ENCODE measurements at regions not wholly inside any gene's neighbourhood (a gene's known extent, or its start where the extent isn't known, plus 50 kb on each side); places are given as distances from the start of the nearest gene placed in this dataset.
"Not testable (repeated sequence)": the region's sequence is repeated elsewhere in the genome, so short reads cannot be mapped to it uniquely, and the experiment has no call there.

DNA sequence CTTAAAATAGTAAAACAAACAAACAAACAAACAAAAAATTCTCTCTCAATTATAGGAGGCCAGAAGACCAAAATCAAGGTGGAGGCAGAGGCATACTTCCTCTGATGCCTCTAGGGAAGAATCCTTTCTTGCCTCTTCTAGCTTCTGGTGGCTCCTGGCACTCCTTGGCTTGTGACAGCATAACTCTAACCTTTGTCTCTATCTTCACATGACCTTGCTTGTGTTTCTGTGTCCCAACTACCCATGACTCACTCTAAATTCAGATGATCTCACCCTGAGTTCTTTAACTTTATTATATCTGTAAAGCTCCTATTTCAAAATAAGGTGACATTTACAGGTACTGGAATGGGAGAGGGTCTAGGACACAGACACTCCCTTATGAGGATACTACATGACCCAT lies 88.3 kb upstream of the ANTXRL start:
- no peak overlapping the region for H3K4me3 ChIP-seq (ENCODE audit: insufficient read depth, low read depth, low read length)

GRCh38 chr10:46202405-46202804 lies 84.4 kb upstream of the ANTXRL start:
- H3K27ac ChIP-seq (ENCODE audit: insufficient read depth, low read depth, low read length, poor library complexity, severe bottlenecking); H3K9me3 ChIP-seq (ENCODE audit: control insufficient read depth, low read length): not testable (repeated sequence)
- WGBS, 2 experiments: no CpG with 5 or more reads among the region's 1 CpG

More for the DNA sequence above, 88.3 kb upstream of the ANTXRL start:
- Histone ChIP-seq H3K36me3 (ENCODE audit: control insufficient read depth, insufficient read depth, low read length) (no peaks in the 10 kb centered on the region), H3K4me1 (ENCODE audit: control insufficient read depth, insufficient read depth, low read length) (no peaks in the 10 kb centered on the region), H3K27me3 (ENCODE audit: control insufficient read depth, insufficient read depth, low read length, poor library complexity, severe bottlenecking) (no peaks in the 10 kb centered on the region), H3K9me3 (ENCODE audit: control insufficient read depth, low read length) (no peaks in the 10 kb centered on the region), H3K27ac (ENCODE audit: insufficient read depth, low read depth, low read length, poor library complexity, severe bottlenecking) (no peak overlapping the region)

GRCh38 chr10:46204482-46205102 lies 82.2 kb upstream of the ANTXRL start:
- 85 to 90% methylated on average over 18 of the region's 20 CpGs for WGBS, 2 experiments
- not testable (repeated sequence) for H3K9me3 ChIP-seq (ENCODE audit: control insufficient read depth, low read length); H3K27ac ChIP-seq (ENCODE audit: insufficient read depth, low read depth, low read length, poor library complexity, severe bottlenecking); H3K4me1 ChIP-seq (ENCODE audit: control insufficient read depth, insufficient read depth, low read length); H3K27me3 ChIP-seq (ENCODE audit: control insufficient read depth, insufficient read depth, low read length, poor library complexity, severe bottlenecking); H3K4me3 ChIP-seq (ENCODE audit: insufficient read depth, low read depth, low read length); H3K36me3 ChIP-seq (ENCODE audit: control insufficient read depth, insufficient read depth, low read length)

More at GRCh38 chr10:46202405-46202804, 84.4 kb upstream of the ANTXRL start:
- not testable (repeated sequence) for H3K4me1 ChIP-seq (ENCODE audit: control insufficient read depth, insufficient read depth, low read length); H3K4me3 ChIP-seq (ENCODE audit: insufficient read depth, low read depth, low read length); H3K36me3 ChIP-seq (ENCODE audit: control insufficient read depth, insufficient read depth, low read length); H3K27me3 ChIP-seq (ENCODE audit: control insufficient read depth, insufficient read depth, low read length, poor library complexity, severe bottlenecking)

DNA sequence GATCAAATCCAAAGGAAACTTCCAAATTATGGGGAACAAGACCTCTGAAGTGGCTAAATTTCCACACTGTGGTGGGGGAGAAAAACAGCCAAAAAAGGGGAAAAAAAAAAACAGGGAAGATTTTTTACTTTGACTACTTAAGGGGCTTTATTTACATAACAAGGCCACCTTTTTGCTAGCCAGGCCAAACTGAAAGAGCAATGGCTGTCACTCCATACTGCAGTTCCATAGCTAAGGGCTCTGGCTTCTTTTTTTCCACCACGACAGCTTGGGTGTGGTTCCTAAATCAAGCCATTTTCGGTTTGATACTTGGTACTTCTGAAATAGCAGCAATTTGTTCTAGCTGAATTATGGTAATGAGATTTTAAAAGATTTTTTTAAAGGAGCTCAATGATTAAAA lies 76.4 kb upstream of the ANTXRL start:
- not testable (repeated sequence) for H3K4me3 ChIP-seq (ENCODE audit: insufficient read depth, low read depth, low read length); H3K4me1 ChIP-seq (ENCODE audit: control insufficient read depth, insufficient read depth, low read length); H3K27me3 ChIP-seq (ENCODE audit: control insufficient read depth, insufficient read depth, low read length, poor library complexity, severe bottlenecking); H3K27ac ChIP-seq (ENCODE audit: insufficient read depth, low read depth, low read length, poor library complexity, severe bottlenecking); H3K36me3 ChIP-seq (ENCODE audit: control insufficient read depth, insufficient read depth, low read length); H3K9me3 ChIP-seq (ENCODE audit: control insufficient read depth, low read length)
- no CpG with 5 or more reads among the region's 2 CpGs for WGBS, 2 experiments

DNA sequence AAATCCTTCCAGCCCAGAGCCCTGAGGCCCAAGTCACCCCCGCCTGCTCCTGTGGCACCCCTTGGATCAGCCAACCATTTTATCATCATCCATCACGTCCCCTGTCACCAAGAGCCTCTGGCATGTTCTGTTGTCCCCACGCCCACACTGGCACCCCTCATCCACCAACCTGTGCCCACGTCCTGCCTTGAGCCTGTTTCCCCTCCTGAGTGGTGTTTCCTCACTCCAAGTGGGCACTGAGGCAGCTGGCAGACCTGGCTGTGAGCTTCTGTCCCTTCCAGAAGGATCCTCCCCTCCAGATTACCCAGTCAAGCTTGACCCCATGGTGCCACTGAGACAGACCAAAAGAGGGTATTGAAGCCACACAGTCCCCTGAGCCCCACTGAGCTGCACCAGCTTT lies 71.4 kb upstream of the ANTXRL start:
- no peaks in the 10 kb centered on the region for H3K36me3 ChIP-seq (ENCODE audit: control insufficient read depth, insufficient read depth, low read length)
- no peak overlapping the region for H3K4me3 ChIP-seq (ENCODE audit: insufficient read depth, low read depth, low read length)
- H3K9me3 ChIP-seq (ENCODE audit: control insufficient read depth, low read length): no peaks in the 10 kb centered on the region
- no peaks in the 10 kb centered on the region for H3K4me1 ChIP-seq (ENCODE audit: control insufficient read depth, insufficient read depth, low read length)
- H3K27ac ChIP-seq (ENCODE audit: insufficient read depth, low read depth, low read length, poor library complexity, severe bottlenecking): no peak overlapping the region
- H3K27me3 ChIP-seq (ENCODE audit: control insufficient read depth, insufficient read depth, low read length, poor library complexity, severe bottlenecking): no peaks in the 10 kb centered on the region
- 86 to 89% methylated on average over 4 of the region's 4 CpGs for WGBS, 2 experiments

DNA sequence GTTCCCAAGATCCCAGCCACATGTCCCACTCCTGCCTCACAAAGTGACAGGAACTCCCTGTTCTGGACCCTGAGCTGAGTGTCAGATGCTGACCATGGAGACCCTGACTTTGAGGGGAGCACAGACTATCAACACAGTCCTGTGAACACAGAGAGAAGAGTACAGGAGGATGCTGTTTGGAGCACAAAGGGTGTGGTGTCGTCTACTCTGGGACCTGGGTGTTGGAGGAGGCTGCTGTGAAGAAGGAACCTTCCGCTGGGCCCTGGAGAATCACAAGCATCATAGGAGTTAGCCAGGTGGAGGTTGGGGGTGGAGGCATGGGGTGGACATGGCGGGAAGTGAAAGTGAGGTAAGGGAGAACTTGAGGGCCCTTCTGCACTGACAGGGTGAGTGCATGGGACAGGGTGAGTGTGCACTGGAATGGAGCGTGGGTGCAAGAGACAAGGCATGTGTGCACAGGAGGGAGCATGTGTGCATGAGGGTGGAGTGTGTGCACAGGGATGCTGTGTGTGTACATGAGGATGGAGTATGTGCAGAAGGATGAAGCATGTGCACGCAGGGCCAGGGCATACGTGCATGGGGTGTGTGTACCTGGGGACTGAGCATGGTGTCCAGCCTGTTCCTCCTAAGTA lies 70.7 kb upstream of the ANTXRL start:
- no peaks in the 10 kb centered on the region for H3K36me3 ChIP-seq (ENCODE audit: control insufficient read depth, insufficient read depth, low read length)
- H3K4me3 ChIP-seq (ENCODE audit: insufficient read depth, low read depth, low read length): no peak overlapping the region
- H3K27me3 ChIP-seq (ENCODE audit: control insufficient read depth, insufficient read depth, low read length, poor library complexity, severe bottlenecking): no peaks in the 10 kb centered on the region
- no peaks in the 10 kb centered on the region for H3K9me3 ChIP-seq (ENCODE audit: control insufficient read depth, low read length)
- no peak overlapping the region for H3K27ac ChIP-seq (ENCODE audit: insufficient read depth, low read depth, low read length, poor library complexity, severe bottlenecking)
- WGBS, 2 experiments: 91 to 92% methylated on average over 6 of the region's 6 CpGs
- no peaks in the 10 kb centered on the region for H3K4me1 ChIP-seq (ENCODE audit: control insufficient read depth, insufficient read depth, low read length)

DNA sequence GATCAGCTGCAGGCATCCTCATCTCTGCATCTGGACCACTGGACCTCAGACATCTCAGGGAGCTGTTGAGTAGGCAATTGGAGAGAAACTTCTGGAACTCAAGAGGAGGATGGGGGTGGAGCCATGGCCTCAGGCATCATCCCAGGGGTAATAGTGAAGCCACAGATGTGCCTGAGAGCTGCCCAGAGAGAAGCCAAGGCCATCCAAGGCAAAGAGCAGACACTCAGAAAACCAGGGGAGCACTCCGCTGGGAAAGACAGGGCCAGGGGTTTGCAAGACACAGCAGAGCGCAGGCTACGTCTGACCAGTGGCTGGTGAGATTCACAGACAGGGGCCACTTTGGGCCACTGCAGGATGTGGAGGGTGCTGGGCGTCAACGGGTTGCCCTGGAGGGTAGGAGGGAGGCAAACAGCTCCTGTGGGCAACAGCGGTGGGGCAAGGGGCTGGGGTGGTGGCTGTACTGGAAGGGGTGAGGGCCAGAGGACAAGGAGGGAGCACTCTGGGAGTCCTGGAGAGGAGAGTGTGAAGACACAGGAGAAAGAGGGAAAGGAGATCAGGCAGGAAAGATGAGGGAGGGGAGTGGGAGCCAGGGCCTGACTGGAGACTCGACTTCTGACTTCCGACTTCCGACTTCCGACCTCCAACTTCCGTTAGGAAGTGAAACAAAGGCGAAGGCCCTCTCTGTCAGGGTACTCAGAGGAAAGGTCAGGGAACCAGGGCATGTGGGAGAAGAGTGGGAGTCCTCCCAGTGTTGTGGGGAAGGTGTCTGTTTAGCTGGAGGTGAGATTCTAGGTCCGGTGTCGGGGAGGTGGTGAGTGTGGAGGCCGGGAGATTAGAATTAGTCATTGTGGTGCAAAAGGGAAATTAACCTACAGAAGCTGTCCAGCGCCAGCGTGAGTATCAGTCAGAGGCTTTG lies 69.7 kb upstream of the ANTXRL start:
- Histone ChIP-seq H3K27me3 (ENCODE audit: control insufficient read depth, insufficient read depth, low read length, poor library complexity, severe bottlenecking) (no peaks in the 10 kb centered on the region), H3K4me3 (ENCODE audit: insufficient read depth, low read depth, low read length) (no peak overlapping the region), H3K36me3 (ENCODE audit: control insufficient read depth, insufficient read depth, low read length) (no peaks in the 10 kb centered on the region), H3K9me3 (ENCODE audit: control insufficient read depth, low read length) (no peaks in the 10 kb centered on the region), H3K4me1 (ENCODE audit: control insufficient read depth, insufficient read depth, low read length) (no peaks in the 10 kb centered on the region), H3K27ac (ENCODE audit: insufficient read depth, low read depth, low read length, poor library complexity, severe bottlenecking) (no peak overlapping the region)
- WGBS, 2 experiments: 89 to 92% methylated on average over 17 of the region's 17 CpGs

DNA sequence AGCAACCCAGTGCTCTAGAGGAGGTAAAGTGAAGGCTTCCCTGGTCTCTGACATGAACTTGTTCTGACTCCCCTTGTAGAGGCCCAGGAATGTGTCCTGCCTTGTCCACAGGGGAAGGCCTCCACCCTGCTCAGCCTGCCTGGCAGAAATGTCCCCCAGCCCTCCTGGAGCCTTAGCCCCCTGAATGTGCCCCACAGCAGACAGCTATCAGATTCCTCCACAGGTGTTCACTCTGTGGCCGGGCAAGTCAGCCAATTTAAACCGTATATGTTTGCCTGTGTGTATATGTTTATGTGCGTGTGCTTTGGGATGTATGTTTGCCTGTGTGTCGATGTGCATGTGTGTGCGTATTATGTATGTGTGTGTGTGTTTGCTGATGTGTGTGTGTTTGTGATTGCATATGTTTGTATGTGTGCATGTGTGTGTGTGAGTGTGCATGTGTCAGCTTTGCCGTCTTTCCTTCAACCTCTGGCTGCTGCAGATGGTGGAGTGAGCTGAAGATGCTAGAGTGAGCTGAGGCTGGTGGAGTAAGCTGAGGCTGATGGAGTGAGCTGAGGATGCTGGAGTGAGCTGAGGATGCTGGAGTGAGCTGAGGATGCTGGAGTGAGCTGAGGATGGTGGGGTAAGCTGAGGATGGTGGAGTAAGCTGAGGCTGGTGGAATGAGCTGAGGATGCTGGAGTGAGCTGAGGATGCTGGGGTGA lies 68.9 kb upstream of the ANTXRL start:
- H3K4me3 ChIP-seq (ENCODE audit: insufficient read depth, low read depth, low read length): no peak overlapping the region
- WGBS, 2 experiments: 88 to 94% methylated on average over 6 of the region's 6 CpGs
- H3K36me3 ChIP-seq (ENCODE audit: control insufficient read depth, insufficient read depth, low read length): no peaks in the 10 kb centered on the region
- no peak overlapping the region for H3K27ac ChIP-seq (ENCODE audit: insufficient read depth, low read depth, low read length, poor library complexity, severe bottlenecking)
- H3K9me3 ChIP-seq (ENCODE audit: control insufficient read depth, low read length): no peaks in the 10 kb centered on the region
- no peaks in the 10 kb centered on the region for H3K27me3 ChIP-seq (ENCODE audit: control insufficient read depth, insufficient read depth, low read length, poor library complexity, severe bottlenecking)
- H3K4me1 ChIP-seq (ENCODE audit: control insufficient read depth, insufficient read depth, low read length): no peaks in the 10 kb centered on the region

GRCh38 chr10:46218921-46219320 lies 67.9 kb upstream of the ANTXRL start:
- 83 to 88% methylated on average over 1 of the region's 2 CpGs for WGBS, 2 experiments
- Histone ChIP-seq H3K27me3 (ENCODE audit: control insufficient read depth, insufficient read depth, low read length, poor library complexity, severe bottlenecking) (no peaks in the 10 kb centered on the region), H3K4me1 (ENCODE audit: control insufficient read depth, insufficient read depth, low read length) (no peaks in the 10 kb centered on the region), H3K36me3 (ENCODE audit: control insufficient read depth, insufficient read depth, low read length) (no peaks in the 10 kb centered on the region), H3K4me3 (ENCODE audit: insufficient read depth, low read depth, low read length) (no peak overlapping the region), H3K9me3 (ENCODE audit: control insufficient read depth, low read length) (no peaks in the 10 kb centered on the region), H3K27ac (ENCODE audit: insufficient read depth, low read depth, low read length, poor library complexity, severe bottlenecking) (no peak overlapping the region)

GRCh38 chr10:46219431-46219990 lies 67.3 kb upstream of the ANTXRL start:
- H3K36me3 ChIP-seq (ENCODE audit: control insufficient read depth, insufficient read depth, low read length); H3K27ac ChIP-seq (ENCODE audit: insufficient read depth, low read depth, low read length, poor library complexity, severe bottlenecking); H3K27me3 ChIP-seq (ENCODE audit: control insufficient read depth, insufficient read depth, low read length, poor library complexity, severe bottlenecking); H3K9me3 ChIP-seq (ENCODE audit: control insufficient read depth, low read length); H3K4me3 ChIP-seq (ENCODE audit: insufficient read depth, low read depth, low read length); H3K4me1 ChIP-seq (ENCODE audit: control insufficient read depth, insufficient read depth, low read length): not testable (repeated sequence)
- 80 to 82% methylated on average over 5 of the region's 5 CpGs for WGBS, 2 experiments

Data from ectodermal cell (in vitro differentiated cells).